ENCODE measurements at regions not wholly inside any gene's neighbourhood (a gene's known extent, or its start where the extent isn't known, plus 50 kb on each side); places are given as distances from the start of the nearest gene placed in this dataset.

GRCh38 chr9:87278971-87279733 is 218.5 kb upstream of the DAPK1 start:
- Histone ChIP-seq H3K4me3 (no peak overlapping the region), H3K9me3 (no peaks in the 10 kb centered on the region), H3K36me3 (no peaks in the 10 kb centered on the region), H3K27me3 (no peaks in the 10 kb centered on the region), H3K4me1 (peaks cover 0 to 3% (median 0%) of the 10 kb centered on the region in 3 donors), H3K27ac (no peak overlapping the region)
- FAIRE-seq (no peak), ATAC-seq (no peak), DNase-seq (no peak)
- TF ChIP-seq CTCF (IDR thresholded peaks at IDR 0.05), result no peak
- WGBS, 2 donors, result 75 to 81% methylated on average over 3 of the region's 3 CpGs
- intact Hi-C loops (cut with DNase I), result no loop called here

GRCh38 chr9:87280421-87280820 is 217.2 kb upstream of the DAPK1 start:
- intact Hi-C loops (cut with DNase I), result no loop called here
- WGBS, 2 donors, result 90 to 92% methylated on average over 5 of the region's 5 CpGs
- no peak overlapping the region for H3K27ac ChIP-seq
- peaks cover 0 to 9% (median 0%) of the 10 kb centered on the region in 3 donors for H3K4me1 ChIP-seq
- ATAC-seq (no peak), FAIRE-seq (no peak), DNase-seq (no peak)
- H3K4me3 ChIP-seq, result no peak overlapping the region
- H3K9me3 ChIP-seq, result no peaks in the 10 kb centered on the region
- no peaks in the 10 kb centered on the region for H3K36me3 ChIP-seq
- H3K27me3 ChIP-seq, result no peaks in the 10 kb centered on the region
- TF ChIP-seq CTCF (IDR thresholded peaks at IDR 0.05), result no peak

GRCh38 chr9:87282538-87282937 is 215.1 kb upstream of the DAPK1 start:
- no peak for TF ChIP-seq CTCF (IDR thresholded peaks at IDR 0.05)
- intact Hi-C loops (cut with DNase I), result no loop called here
- FAIRE-seq (no peak), DNase-seq (no peak), ATAC-seq (no peak)
- WGBS, 2 donors, result 92 to 100% methylated on average over 1 of the region's 1 CpG
- peaks cover 0 to 9% (median 0%) of the 10 kb centered on the region in 3 donors for H3K4me1 ChIP-seq
- H3K36me3 ChIP-seq, result no peaks in the 10 kb centered on the region
- H3K9me3 ChIP-seq, result no peaks in the 10 kb centered on the region
- H3K27ac ChIP-seq, result no peak overlapping the region
- H3K27me3 ChIP-seq, result no peaks in the 10 kb centered on the region
- H3K4me3 ChIP-seq, result no peak overlapping the region

DNA sequence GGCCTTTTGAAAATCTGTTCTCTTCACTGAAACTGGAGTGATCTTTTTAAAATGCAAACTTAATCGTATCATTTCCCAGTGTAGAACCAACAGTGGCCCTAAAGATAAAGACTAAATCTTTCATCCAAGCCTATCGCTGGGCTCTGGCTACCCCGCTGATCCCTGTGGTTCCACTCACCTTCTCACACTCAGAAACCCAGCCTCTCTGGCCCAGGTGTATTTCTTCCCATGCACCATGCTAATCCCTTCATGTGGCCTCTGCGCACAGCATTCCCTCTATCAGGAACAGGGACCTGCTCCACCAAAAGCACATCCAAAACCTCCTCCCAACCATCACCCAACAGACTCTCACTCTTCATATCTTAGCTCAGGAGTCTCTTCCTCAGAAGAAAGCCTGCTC is 214.1 kb upstream of the DAPK1 start:
- no peaks in the 10 kb centered on the region for H3K36me3 ChIP-seq
- no peak overlapping the region for H3K27ac ChIP-seq
- peak in 3 of 4 donors; percentile 32 to 83 (median 74) for ATAC-seq
- DNase-seq, result peak in 2 of 6 donors; percentile 14 to 42
- H3K27me3 ChIP-seq, result no peaks in the 10 kb centered on the region
- H3K4me1 ChIP-seq, result peaks cover 0 to 9% (median 0%) of the 10 kb centered on the region in 3 donors
- TF ChIP-seq CTCF (IDR thresholded peaks at IDR 0.05), result no peak
- no peaks in the 10 kb centered on the region for H3K9me3 ChIP-seq
- FAIRE-seq, result no peak
- no peak overlapping the region for H3K4me3 ChIP-seq
- intact Hi-C loops (cut with DNase I), result no loop called here
- 41 to 45% methylated on average over 4 of the region's 4 CpGs for WGBS, 2 donors

DNA sequence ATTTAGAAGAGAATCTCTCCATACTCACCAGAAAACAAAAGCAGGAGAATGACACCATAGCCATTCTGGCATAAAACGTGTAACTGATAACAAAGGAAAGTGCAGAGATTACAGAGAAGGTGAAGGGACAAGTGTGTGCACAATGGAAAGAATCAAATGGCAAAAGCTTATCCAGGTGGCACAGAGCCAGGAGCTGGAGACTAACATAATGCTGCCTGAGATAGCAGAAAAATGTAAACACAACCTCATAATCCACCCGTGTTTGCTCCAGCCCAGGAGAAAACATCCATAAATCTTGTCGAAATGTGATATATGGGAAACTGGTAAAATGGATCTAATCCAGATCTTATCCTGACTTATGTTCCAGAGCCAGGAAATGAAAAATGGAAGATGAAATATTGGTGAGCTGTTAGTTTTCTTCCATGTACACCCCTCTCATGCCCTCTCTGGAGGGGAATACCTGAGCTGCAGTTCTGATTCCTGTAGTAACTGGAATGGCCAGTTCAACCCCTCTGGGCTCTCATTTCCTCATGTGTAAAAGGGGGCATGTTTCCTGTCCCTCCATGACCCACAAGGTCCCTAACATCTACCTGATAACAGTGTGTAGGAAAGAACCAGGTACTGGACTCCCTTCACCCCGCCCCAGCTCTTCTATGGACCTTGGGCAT is 212.3 kb upstream of the DAPK1 start:
- ATAC-seq, result peak in 3 of 4 donors; percentile 57 to 79 (median 68)
- peak in 3 of 6 donors; percentile 16 to 61 (median 39) for DNase-seq
- Histone ChIP-seq H3K36me3 (no peaks in the 10 kb centered on the region), H3K4me1 (peaks cover 0 to 9% (median 0%) of the 10 kb centered on the region in 3 donors), H3K27ac (no peak overlapping the region), H3K9me3 (no peaks in the 10 kb centered on the region), H3K4me3 (no peak overlapping the region), H3K27me3 (no peaks in the 10 kb centered on the region)
- TF ChIP-seq CTCF (IDR thresholded peaks at IDR 0.05), result no peak
- FAIRE-seq, result no peak
- intact Hi-C loops (cut with DNase I), result no loop called here
- 25 to 28% methylated on average over 4 of the region's 4 CpGs for WGBS, 2 donors

Data from pancreas (tissue), 10 donors.